Smooth muscle cell (in vitro differentiated cells): ENCODE measurements at regions not wholly inside any gene's neighbourhood (a gene's known extent, or its start where the extent isn't known, plus 50 kb on each side); places are given as distances from the start of the nearest gene placed in this dataset.

Experiments used
- DNase-seq: peaks from one replicate; lab custom pipeline; 2025; ENCODE audit not compliant: unreplicated experiment; lab: John Stamatoyannopoulos, UW
- H2AFZ ChIP-seq: fragments of 200-600 bp; sonication (generic); 2 replicates; pipeline ENCODE4 v1.6.0; 2016; ENCODE audit warnings: antibody characterized with exemption, low read depth, mild to moderate bottlenecking
- H3F3A ChIP-seq: fragments of 200-600 bp; sonication (generic); 2 replicates; pipeline ENCODE4 v1.6.0; 2017; ENCODE audit warnings: antibody characterized with exemption, low read depth
- H3K27ac ChIP-seq: fragments of 200-600 bp; sonication (generic); 2 replicates; pipeline ENCODE4 v1.5.1; 2016; ENCODE audit warnings: low read depth, mild to moderate bottlenecking
- H3K27me3 ChIP-seq: fragments of 200-600 bp; sonication (generic); 2 replicates; pipeline ENCODE4 v1.6.1; 2016; ENCODE audit warnings: low read depth, mild to moderate bottlenecking
- H3K36me3 ChIP-seq: fragments of 200-600 bp; sonication (generic); 2 replicates; pipeline ENCODE4 v1.5.1; 2016; ENCODE audit warnings: low read depth
- H3K4me1 ChIP-seq: fragments of 200-600 bp; sonication (generic); 2 replicates; pipeline ENCODE4 v1.5.1; 2016; ENCODE audit warnings: low read depth
- H3K4me2 ChIP-seq: fragments of 200-600 bp; sonication (generic); 2 replicates; pipeline ENCODE4 v1.6.0; 2016; ENCODE audit warnings: mild to moderate bottlenecking
- H3K4me3 ChIP-seq: fragments of 200-600 bp; sonication (generic); 2 replicates; pipeline ENCODE4 v1.5.1; 2016; ENCODE audit warnings: mild to moderate bottlenecking
- H3K79me2 ChIP-seq: fragments of 200-600 bp; sonication (generic); 2 replicates; pipeline ENCODE4 v1.6.0; 2016; ENCODE audit warnings: low read depth, mild to moderate bottlenecking
- H3K9ac ChIP-seq: fragments of 200-600 bp; sonication (generic); 2 replicates; pipeline ENCODE4 v1.6.0; 2016; ENCODE audit warnings: low read depth
- H3K9me3 ChIP-seq: fragments of 200-600 bp; sonication (generic); replicated peaks from 2 replicates; pipeline ENCODE4 v1.5.1; 2016; ENCODE audit warnings: low read depth
- H4K20me1 ChIP-seq: fragments of 200-600 bp; sonication (generic); 2 replicates; pipeline ENCODE4 v1.6.0; 2016; ENCODE audit warnings: low read depth
- CTCF ChIP-seq: fragments of 200-600 bp; sonication (generic); IDR thresholded peaks from 2 replicates; pipeline ENCODE4 v1.5.1; 2017; ENCODE audit warnings: borderline replicate concordance, mild to moderate bottlenecking, antibody characterized with exemption; ENCODE audit not compliant: insufficient read depth, poor library complexity, severe bottlenecking
- WGBS: methylation state at CpG from one replicate; pipeline ENCODE4 v1.1.7; 2016; ENCODE audit warnings: low lambda C conversion rate; 5-methylcytosine and 5-hydroxymethylcytosine counted together

- Histone ChIP-seq H3K4me1 (no peaks in the 10 kb centered on the region), H3K9ac (no peak overlapping the region), H3F3A (no peaks in the 10 kb centered on the region), H3K4me2 (no peak overlapping the region), H2AFZ (no peak overlapping the region), H3K9me3 (no peaks in the 10 kb centered on the region), H3K4me3 (no peak overlapping the region), H3K27me3 (peaks cover 4% of the 10 kb centered on the region), H3K27ac (no peak overlapping the region), H3K36me3 (no peaks in the 10 kb centered on the region), H3K79me2 (no peaks in the 10 kb centered on the region), H4K20me1 (no peaks in the 10 kb centered on the region)
- no peak for TF ChIP-seq CTCF
- no peak for DNase-seq
- 69% methylated on average over 6 of the region's 6 CpGs for WGBS
Measured at GRCh38 chr5:136891175-136891972, 526.0 kb upstream of the TRPC7 start.

GRCh38 chr5:136890431-136891148, 525.2 kb upstream of the TRPC7 start:
- H3K9me3 ChIP-seq, result no peaks in the 10 kb centered on the region
- no peak for DNase-seq
- no peaks in the 10 kb centered on the region for H3F3A ChIP-seq

GRCh38 chr5:136886608-136887007, 521.3 kb upstream of the TRPC7 start:
- H3K9me3 ChIP-seq, result no peaks in the 10 kb centered on the region
- H3K36me3 ChIP-seq, result no peaks in the 10 kb centered on the region
- H4K20me1 ChIP-seq, result no peaks in the 10 kb centered on the region
- H3K4me2 ChIP-seq, result no peak overlapping the region
- no peaks in the 10 kb centered on the region for H3K4me1 ChIP-seq
- TF ChIP-seq CTCF, result no peak
- H3K9ac ChIP-seq, result no peak overlapping the region
- H3F3A ChIP-seq, result no peaks in the 10 kb centered on the region
- H3K27ac ChIP-seq, result no peak overlapping the region
- no peak overlapping the region for H2AFZ ChIP-seq
- no peak overlapping the region for H3K4me3 ChIP-seq
- H3K79me2 ChIP-seq, result no peaks in the 10 kb centered on the region
- no peak for DNase-seq
- H3K27me3 ChIP-seq, result peaks cover 4% of the 10 kb centered on the region
- 78% methylated on average over 3 of the region's 3 CpGs for WGBS

More at GRCh38 chr5:136890431-136891148, 525.2 kb upstream of the TRPC7 start:
- H2AFZ ChIP-seq, result no peak overlapping the region
- no peak overlapping the region for H3K4me3 ChIP-seq
- H4K20me1 ChIP-seq, result no peaks in the 10 kb centered on the region
- no peaks in the 10 kb centered on the region for H3K79me2 ChIP-seq
- peaks cover 4% of the 10 kb centered on the region for H3K27me3 ChIP-seq
- H3K36me3 ChIP-seq, result no peaks in the 10 kb centered on the region
- no peak overlapping the region for H3K4me2 ChIP-seq
- H3K9ac ChIP-seq, result no peak overlapping the region
- H3K27ac ChIP-seq, result no peak overlapping the region
- WGBS, result 98% methylated on average over 2 of the region's 2 CpGs
- TF ChIP-seq CTCF, result no peak
- no peaks in the 10 kb centered on the region for H3K4me1 ChIP-seq
